ENCODE measurements at regions not wholly inside any gene's neighbourhood (a gene's known extent, or its start where the extent isn't known, plus 50 kb on each side); places are given as distances from the start of the nearest gene placed in this dataset.

GRCh38 chr1:55463814-55464475, 248.8 kb upstream of the USP24 start:
- no peaks in the 10 kb centered on the region for H4K20me1 ChIP-seq (ENCODE audit: insufficient read depth, low read length)
- TF ChIP-seq EZH2 (IDR thresholded peaks at IDR 0.05; ENCODE audit: borderline replicate concordance, low read length), result no peak
- TF ChIP-seq CTCF (IDR thresholded peaks at IDR 0.05; ENCODE audit: low read length), result no peak

GRCh38 chr1:55457874-55458273, 242.7 kb upstream of the USP24 start:
- Histone ChIP-seq H3F3A (ENCODE audit: insufficient read depth, low read length) (no peaks in the 10 kb centered on the region), H3K4me3 (ENCODE audit: low read depth, low read length, poor library complexity, severe bottlenecking) (no peak overlapping the region), H3K9me2 (ENCODE audit: low read depth, low read length) (no peaks in the 10 kb centered on the region), H3K27ac (ENCODE audit: low read depth, low read length, poor library complexity, severe bottlenecking) (no peak overlapping the region), H3K4me1 (ENCODE audit: insufficient read depth, low read length, severe bottlenecking) (no peaks in the 10 kb centered on the region), H3K4me2 (ENCODE audit: low read length) (no peak overlapping the region), H3K9me3 (ENCODE audit: low read length) (no peaks in the 10 kb centered on the region), H3K79me2 (ENCODE audit: insufficient read depth, low read length) (no peaks in the 10 kb centered on the region), H3K27me3 (ENCODE audit: insufficient read depth, low read length) (no peaks in the 10 kb centered on the region), H3K36me3 (ENCODE audit: insufficient read depth, low read length) (no peaks in the 10 kb centered on the region), H4K20me1 (ENCODE audit: insufficient read depth, low read length) (no peaks in the 10 kb centered on the region), H2AFZ (ENCODE audit: low read length) (no peak overlapping the region), H3K9ac (ENCODE audit: low read length) (no peak overlapping the region)
- TF ChIP-seq EZH2 (IDR thresholded peaks at IDR 0.05; ENCODE audit: borderline replicate concordance, low read length) (no peak), CTCF (IDR thresholded peaks at IDR 0.05; ENCODE audit: low read length) (no peak)

More at GRCh38 chr1:55463814-55464475, 248.8 kb upstream of the USP24 start:
- no peak overlapping the region for H2AFZ ChIP-seq (ENCODE audit: low read length)
- no peaks in the 10 kb centered on the region for H3K79me2 ChIP-seq (ENCODE audit: insufficient read depth, low read length)
- H3K4me2 ChIP-seq (ENCODE audit: low read length), result no peak overlapping the region
- no peak overlapping the region for H3K9ac ChIP-seq (ENCODE audit: low read length)
- H3K4me1 ChIP-seq (ENCODE audit: insufficient read depth, low read length, severe bottlenecking), result no peaks in the 10 kb centered on the region
- H3F3A ChIP-seq (ENCODE audit: insufficient read depth, low read length), result no peaks in the 10 kb centered on the region
- no peaks in the 10 kb centered on the region for H3K9me2 ChIP-seq (ENCODE audit: low read depth, low read length)
- no peak overlapping the region for H3K4me3 ChIP-seq (ENCODE audit: low read depth, low read length, poor library complexity, severe bottlenecking)
- H3K27ac ChIP-seq (ENCODE audit: low read depth, low read length, poor library complexity, severe bottlenecking), result no peak overlapping the region
- no peaks in the 10 kb centered on the region for H3K9me3 ChIP-seq (ENCODE audit: low read length)
- H3K36me3 ChIP-seq (ENCODE audit: insufficient read depth, low read length), result no peaks in the 10 kb centered on the region
- no peaks in the 10 kb centered on the region; the same call in 1 of the 2 replicates for H3K27me3 ChIP-seq (ENCODE audit: insufficient read depth, low read length)

GRCh38 chr1:55456971-55457370, 241.8 kb upstream of the USP24 start:
- Histone ChIP-seq H3K4me1 (ENCODE audit: insufficient read depth, low read length, severe bottlenecking) (no peaks in the 10 kb centered on the region), H3K4me2 (ENCODE audit: low read length) (no peak overlapping the region), H3K9me3 (ENCODE audit: low read length) (no peaks in the 10 kb centered on the region), H3K36me3 (ENCODE audit: insufficient read depth, low read length) (no peaks in the 10 kb centered on the region), H3K27ac (ENCODE audit: low read depth, low read length, poor library complexity, severe bottlenecking) (no peak overlapping the region), H3K79me2 (ENCODE audit: insufficient read depth, low read length) (no peaks in the 10 kb centered on the region), H3K4me3 (ENCODE audit: low read depth, low read length, poor library complexity, severe bottlenecking) (no peak overlapping the region), H3F3A (ENCODE audit: insufficient read depth, low read length) (no peaks in the 10 kb centered on the region), H4K20me1 (ENCODE audit: insufficient read depth, low read length) (no peaks in the 10 kb centered on the region), H3K9me2 (ENCODE audit: low read depth, low read length) (no peaks in the 10 kb centered on the region), H3K9ac (ENCODE audit: low read length) (no peak overlapping the region), H3K27me3 (ENCODE audit: insufficient read depth, low read length) (no peaks in the 10 kb centered on the region), H2AFZ (ENCODE audit: low read length) (no peak overlapping the region)
- no peak for TF ChIP-seq EZH2 (IDR thresholded peaks at IDR 0.05; ENCODE audit: borderline replicate concordance, low read length)
- TF ChIP-seq CTCF (IDR thresholded peaks at IDR 0.05; ENCODE audit: low read length), result no peak
